WERI-Rb-1 (cell line): ENCODE measurements at regions not wholly inside any gene's neighbourhood (a gene's known extent, or its start where the extent isn't known, plus 50 kb on each side); places are given as distances from the start of the nearest gene placed in this dataset.

ENCODE experiments used
- DNase-seq: peaks from one replicate; pipeline ENCODE4 v3.0.0-alpha.2; 2020
- H3K27ac ChIP-seq: fragments of 250-450 bp; sonication (Bioruptor Pico); 2 replicates; pipeline ENCODE4 v1.5.1; 2020; ENCODE audit warnings: mild to moderate bottlenecking, moderate library complexity
- H3K27me3 ChIP-seq: fragments of 250-450 bp; sonication (Bioruptor Pico); 2 replicates; pipeline ENCODE4 v1.5.1; 2021; ENCODE audit warnings: mild to moderate bottlenecking, low read depth, moderate library complexity; ENCODE audit not compliant: insufficient read depth, severe bottlenecking
- H3K36me3 ChIP-seq: fragments of 250-450 bp; sonication (Bioruptor Pico); 2 replicates; pipeline ENCODE4 v1.5.1; 2020; ENCODE audit warnings: mild to moderate bottlenecking, moderate library complexity
- H3K4me3 ChIP-seq: 2 replicates; pipeline ENCODE4 v1.5.1; 2011; ENCODE audit warnings: low read depth, mild to moderate bottlenecking, control low read depth, low read length
- H3K9me3 ChIP-seq: fragments of 250-450 bp; sonication (Bioruptor Pico); 2 replicates; pipeline ENCODE4 v1.5.1; 2021; ENCODE audit warnings: mild to moderate bottlenecking, moderate library complexity; ENCODE audit not compliant: severe bottlenecking
- TF ChIP-seq, protein P1 (sequence below): IDR thresholded peaks from 2 replicates; pipeline ENCODE4 v1.5.1; 2011; ENCODE audit warnings: low read depth, mild to moderate bottlenecking, control low read depth, inconsistent platforms, low read length

DNA sequence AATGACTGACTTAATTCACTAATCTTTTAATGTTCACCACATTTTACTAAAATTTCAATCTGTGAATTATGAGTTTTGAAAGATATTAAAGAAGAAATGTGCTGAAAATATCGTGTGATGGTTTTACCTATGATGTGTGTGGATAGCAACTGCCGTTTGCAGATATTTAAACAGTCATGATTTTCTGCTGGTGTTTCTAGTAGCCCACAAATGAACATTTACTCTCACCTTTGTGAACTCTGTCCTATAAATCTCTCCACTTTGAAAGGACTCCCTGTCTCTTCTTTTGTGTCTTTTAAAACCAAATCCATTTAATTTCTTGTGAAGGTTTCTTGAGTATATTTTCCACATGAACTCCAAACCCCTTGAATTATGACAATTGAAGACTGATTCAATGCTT is 771.2 kb upstream of the SALL3 start:
- TF ChIP-seq, protein P1, sequence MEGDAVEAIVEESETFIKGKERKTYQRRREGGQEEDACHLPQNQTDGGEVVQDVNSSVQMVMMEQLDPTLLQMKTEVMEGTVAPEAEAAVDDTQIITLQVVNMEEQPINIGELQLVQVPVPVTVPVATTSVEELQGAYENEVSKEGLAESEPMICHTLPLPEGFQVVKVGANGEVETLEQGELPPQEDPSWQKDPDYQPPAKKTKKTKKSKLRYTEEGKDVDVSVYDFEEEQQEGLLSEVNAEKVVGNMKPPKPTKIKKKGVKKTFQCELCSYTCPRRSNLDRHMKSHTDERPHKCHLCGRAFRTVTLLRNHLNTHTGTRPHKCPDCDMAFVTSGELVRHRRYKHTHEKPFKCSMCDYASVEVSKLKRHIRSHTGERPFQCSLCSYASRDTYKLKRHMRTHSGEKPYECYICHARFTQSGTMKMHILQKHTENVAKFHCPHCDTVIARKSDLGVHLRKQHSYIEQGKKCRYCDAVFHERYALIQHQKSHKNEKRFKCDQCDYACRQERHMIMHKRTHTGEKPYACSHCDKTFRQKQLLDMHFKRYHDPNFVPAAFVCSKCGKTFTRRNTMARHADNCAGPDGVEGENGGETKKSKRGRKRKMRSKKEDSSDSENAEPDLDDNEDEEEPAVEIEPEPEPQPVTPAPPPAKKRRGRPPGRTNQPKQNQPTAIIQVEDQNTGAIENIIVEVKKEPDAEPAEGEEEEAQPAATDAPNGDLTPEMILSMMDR: no peak
- Histone ChIP-seq H3K27ac (no peak overlapping the region), H3K9me3 (no peaks in the 10 kb centered on the region), H3K36me3 (no peaks in the 10 kb centered on the region), H3K27me3 (no peaks in the 10 kb centered on the region), H3K4me3 (no peak overlapping the region)
- DNase-seq: no peak

- Histone ChIP-seq H3K4me3 (no peak overlapping the region), H3K27ac (no peak overlapping the region), H3K9me3 (no peaks in the 10 kb centered on the region), H3K36me3 (no peaks in the 10 kb centered on the region), H3K27me3 (no peaks in the 10 kb centered on the region)
- TF ChIP-seq, protein P1: no peak
- DNase-seq: no peak
These were observed 766.1 kb upstream of the SALL3 start for GRCh38 chr18:78213361-78213994.

GRCh38 chr18:78221496-78221895 is 758.1 kb upstream of the SALL3 start:
- H3K27me3 ChIP-seq: no peaks in the 10 kb centered on the region
- TF ChIP-seq, protein P1: no peak
- DNase-seq: no peak
- H3K36me3 ChIP-seq: no peaks in the 10 kb centered on the region
- H3K27ac ChIP-seq: no peak overlapping the region
- no peak overlapping the region for H3K4me3 ChIP-seq
- H3K9me3 ChIP-seq: peaks cover 2% of the 10 kb centered on the region

- TF ChIP-seq, protein P1: no peak
- Histone ChIP-seq H3K9me3 (no peaks in the 10 kb centered on the region), H3K27me3 (no peaks in the 10 kb centered on the region), H3K4me3 (no peak overlapping the region), H3K27ac (no peak overlapping the region), H3K36me3 (no peaks in the 10 kb centered on the region)
- no peak for DNase-seq
These were observed 750.6 kb upstream of the SALL3 start for GRCh38 chr18:78228974-78229373.

GRCh38 chr18:78230911-78231310 is 748.7 kb upstream of the SALL3 start:
- no peak overlapping the region for H3K4me3 ChIP-seq
- no peak for DNase-seq
- no peaks in the 10 kb centered on the region for H3K36me3 ChIP-seq
- H3K9me3 ChIP-seq: no peaks in the 10 kb centered on the region
- H3K27me3 ChIP-seq: no peaks in the 10 kb centered on the region
- H3K27ac ChIP-seq: no peak overlapping the region
- TF ChIP-seq, protein P1: no peak

GRCh38 chr18:78232196-78232595 is 747.4 kb upstream of the SALL3 start:
- no peak for DNase-seq
- Histone ChIP-seq H3K9me3 (no peaks in the 10 kb centered on the region), H3K36me3 (no peaks in the 10 kb centered on the region), H3K27ac (no peak overlapping the region; the same call in 1 of the 2 replicates), H3K4me3 (no peak overlapping the region), H3K27me3 (no peaks in the 10 kb centered on the region)
- TF ChIP-seq, protein P1: no peak
